Muscle layer of colon (tissue), 2 donors: ENCODE measurements at regions not wholly inside any gene's neighbourhood (a gene's known extent, or its start where the extent isn't known, plus 50 kb on each side); places are given as distances from the start of the nearest gene placed in this dataset.
"Not testable (repeated sequence)": the region's sequence is repeated elsewhere in the genome, so short reads cannot be mapped to it uniquely, and the experiment has no call there.

Experiments used
- H3K27ac ChIP-seq: one replicate; pipeline ENCODE4 v1.7.0; 2013; ENCODE audit warnings: low read depth, mild to moderate bottlenecking, low read length, moderate library complexity
- H3K27me3 ChIP-seq, 2 donors: one replicate each; pipeline ENCODE4 v1.7.0; 2013; ENCODE audit warnings: low read length in 2 of 2, mild to moderate bottlenecking in 2 of 2; ENCODE audit not compliant: insufficient read depth in 2 of 2, control insufficient read depth in 1 of 2
- H3K36me3 ChIP-seq: one replicate; pipeline ENCODE4 v1.7.0; 2013; ENCODE audit warnings: mild to moderate bottlenecking, low read length; ENCODE audit not compliant: insufficient read depth
- H3K4me1 ChIP-seq: one replicate; pipeline ENCODE4 v1.7.0; 2013; ENCODE audit warnings: mild to moderate bottlenecking, low read length; ENCODE audit not compliant: insufficient read depth
- H3K4me3 ChIP-seq, 2 donors: one replicate each; pipeline ENCODE4 v1.7.0; 2013; ENCODE audit warnings: low read length in 2 of 2, low read depth in 1 of 2, mild to moderate bottlenecking in 1 of 2, moderate library complexity in 1 of 2
- H3K9ac ChIP-seq: one replicate; pipeline ENCODE4 v1.7.0; 2013; ENCODE audit warnings: low read length
- H3K9me3 ChIP-seq: one replicate; pipeline ENCODE4 v1.7.0; 2013; ENCODE audit warnings: mild to moderate bottlenecking, low read length
- donor health status: abdominal sarcoma.
- donor health status: Adenocarcinoma of cecum.

- H3K4me3 ChIP-seq: no peak overlapping the region
- H3K27ac ChIP-seq: no peak overlapping the region
- no peaks in the 10 kb centered on the region for H3K9me3 ChIP-seq
- H3K9ac ChIP-seq: no peak overlapping the region
- H3K27me3 ChIP-seq: no peaks in the 10 kb centered on the region
- peaks cover 9% of the 10 kb centered on the region for H3K4me1 ChIP-seq
- no peaks in the 10 kb centered on the region for H3K36me3 ChIP-seq
Measured at GRCh38 chr9:95784318-95784717, 91.2 kb upstream of the ERCC6L2 start.

- Histone ChIP-seq H3K4me3 (no peak overlapping the region), H3K9me3 (no peaks in the 10 kb centered on the region), H3K36me3 (no peaks in the 10 kb centered on the region), H3K9ac (no peak overlapping the region), H3K4me1 (peaks cover 6% of the 10 kb centered on the region), H3K27ac (no peak overlapping the region), H3K27me3 (no peaks in the 10 kb centered on the region)
Measured at GRCh38 chr9:95783426-95783975, 92.0 kb upstream of the ERCC6L2 start.

GRCh38 chr9:95780751-95781150 is 94.7 kb upstream of the ERCC6L2 start:
- Histone ChIP-seq H3K4me3 (no peak overlapping the region), H3K9ac (no peak overlapping the region), H3K4me1 (no peaks in the 10 kb centered on the region), H3K27me3 (no peaks in the 10 kb centered on the region), H3K9me3 (no peaks in the 10 kb centered on the region), H3K27ac (no peak overlapping the region), H3K36me3 (no peaks in the 10 kb centered on the region)

GRCh38 chr9:95780121-95780520 is 95.4 kb upstream of the ERCC6L2 start:
- Histone ChIP-seq H3K9ac (no peak overlapping the region), H3K27me3 (no peaks in the 10 kb centered on the region), H3K9me3 (no peaks in the 10 kb centered on the region), H3K27ac (no peak overlapping the region), H3K4me3 (no peak overlapping the region), H3K36me3 (no peaks in the 10 kb centered on the region), H3K4me1 (no peaks in the 10 kb centered on the region)

GRCh38 chr9:95779597-95779996 is 95.9 kb upstream of the ERCC6L2 start:
- not testable (repeated sequence) for H3K27ac ChIP-seq, H3K9ac ChIP-seq, H3K36me3 ChIP-seq, H3K4me3 ChIP-seq, H3K27me3 ChIP-seq, H3K9me3 ChIP-seq, H3K4me1 ChIP-seq

- H3K9me3 ChIP-seq: no peaks in the 10 kb centered on the region
- H3K4me3 ChIP-seq: no peak overlapping the region
- H3K36me3 ChIP-seq: no peaks in the 10 kb centered on the region
- H3K9ac ChIP-seq: no peak overlapping the region
- H3K27me3 ChIP-seq: no peaks in the 10 kb centered on the region
- H3K4me1 ChIP-seq: no peaks in the 10 kb centered on the region
- H3K27ac ChIP-seq: no peak overlapping the region
Measured at GRCh38 chr9:95778957-95779356, 96.5 kb upstream of the ERCC6L2 start.

GRCh38 chr9:95777136-95777535 is 98.4 kb upstream of the ERCC6L2 start:
- Histone ChIP-seq H3K27ac (no peak overlapping the region), H3K36me3 (no peaks in the 10 kb centered on the region)

GRCh38 chr9:95776176-95776575 is 99.3 kb upstream of the ERCC6L2 start:
- Histone ChIP-seq H3K4me3 (no peak overlapping the region), H3K27ac (no peak overlapping the region), H3K4me1 (peaks cover 20% of the 10 kb centered on the region), H3K27me3 (no peaks in the 10 kb centered on the region), H3K9me3 (no peaks in the 10 kb centered on the region), H3K36me3 (no peaks in the 10 kb centered on the region), H3K9ac (no peak overlapping the region)

More at GRCh38 chr9:95777136-95777535, 98.4 kb upstream of the ERCC6L2 start:
- Histone ChIP-seq H3K9ac (no peak overlapping the region), H3K9me3 (no peaks in the 10 kb centered on the region), H3K4me1 (peaks cover 10% of the 10 kb centered on the region), H3K27me3 (no peaks in the 10 kb centered on the region), H3K4me3 (no peak overlapping the region)

- H3K9ac ChIP-seq: no peak overlapping the region
- no peaks in the 10 kb centered on the region for H3K27me3 ChIP-seq
- no peaks in the 10 kb centered on the region for H3K36me3 ChIP-seq
- peaks cover 23% of the 10 kb centered on the region for H3K4me1 ChIP-seq
- no peak overlapping the region for H3K4me3 ChIP-seq
- H3K9me3 ChIP-seq: no peaks in the 10 kb centered on the region
- H3K27ac ChIP-seq: no peak overlapping the region
Measured at GRCh38 chr9:95775191-95775590, 100.3 kb upstream of the ERCC6L2 start.

GRCh38 chr9:95773053-95773418 is 102.5 kb upstream of the ERCC6L2 start:
- Histone ChIP-seq H3K27ac (peak overlapping the region; percentile 87), H3K4me3 (no peak overlapping the region)

GRCh38 chr9:95772320-95773052 is 103.0 kb upstream of the ERCC6L2 start:
- no peaks in the 10 kb centered on the region for H3K9me3 ChIP-seq
- no peaks in the 10 kb centered on the region for H3K27me3 ChIP-seq
- H3K36me3 ChIP-seq: no peaks in the 10 kb centered on the region
- peak overlapping the region in 1 of 2 donors; percentile 42 for H3K4me3 ChIP-seq
- H3K4me1 ChIP-seq: peaks cover 23% of the 10 kb centered on the region
- H3K27ac ChIP-seq: peak overlapping the region; percentile 87
- H3K9ac ChIP-seq: peak overlapping the region; percentile 18

More at GRCh38 chr9:95773053-95773418, 102.5 kb upstream of the ERCC6L2 start:
- Histone ChIP-seq H3K4me1 (peaks cover 23% of the 10 kb centered on the region), H3K9ac (no peak overlapping the region), H3K27me3 (no peaks in the 10 kb centered on the region), H3K36me3 (no peaks in the 10 kb centered on the region), H3K9me3 (no peaks in the 10 kb centered on the region)
